Neural progenitor cell (in vitro differentiated cells): ENCODE measurements at regions not wholly inside any gene's neighbourhood (a gene's known extent, or its start where the extent isn't known, plus 50 kb on each side); places are given as distances from the start of the nearest gene placed in this dataset.

Experiments
- DNase-seq: peaks from one replicate; pipeline ENCODE4 v3.0.0-alpha.2; 2016; ENCODE audit warnings: low spot score
- H2AFZ ChIP-seq: fragments of 200-600 bp; sonication (generic); replicated peaks from 2 replicates; pipeline ENCODE4 v1.6.1; 2016; ENCODE audit warnings: antibody characterized with exemption
- H3F3A ChIP-seq: fragments of 200-600 bp; sonication (generic); 2 replicates; pipeline ENCODE4 v1.6.1; 2016; ENCODE audit warnings: antibody characterized with exemption, low read depth
- H3K27ac ChIP-seq: fragments of 200-600 bp; sonication (generic); 2 replicates; pipeline ENCODE4 v1.5.1; 2016; ENCODE audit warnings: mild to moderate bottlenecking
- H3K27me3 ChIP-seq: fragments of 200-600 bp; sonication (generic); 2 replicates; pipeline ENCODE4 v1.6.1; 2016; ENCODE audit warnings: mild to moderate bottlenecking, moderate library complexity
- H3K36me3 ChIP-seq: fragments of 200-600 bp; sonication (generic); 2 replicates; pipeline ENCODE4 v1.5.1; 2016
- H3K4me1 ChIP-seq: fragments of 200-600 bp; sonication (generic); 2 replicates; pipeline ENCODE4 v1.6.1; 2016; ENCODE audit warnings: mixed run types
- H3K4me2 ChIP-seq: fragments of 200-600 bp; sonication (generic); 2 replicates; pipeline ENCODE4 v1.6.1; 2016
- H3K4me3 ChIP-seq: fragments of 200-600 bp; sonication (generic); 2 replicates; pipeline ENCODE4 v1.5.1; 2016
- H3K79me2 ChIP-seq: fragments of 200-600 bp; sonication (generic); 2 replicates; pipeline ENCODE4 v1.6.1; 2016; ENCODE audit warnings: low read depth
- H3K9ac ChIP-seq: fragments of 200-600 bp; sonication (generic); 2 replicates; pipeline ENCODE4 v1.6.1; 2016
- H3K9me3 ChIP-seq: fragments of 200-600 bp; sonication (generic); 2 replicates; pipeline ENCODE4 v1.5.1; 2016; ENCODE audit warnings: low read depth
- H4K20me1 ChIP-seq: fragments of 200-600 bp; sonication (generic); 2 replicates; pipeline ENCODE4 v1.6.1; 2016; ENCODE audit warnings: low read depth
- H3K27ac Mint-ChIP-seq: 3 replicates; pipeline ENCODE4 v1.8.0; 2021; ENCODE audit warnings: mixed read lengths
- H3K27me3 Mint-ChIP-seq: 2 replicates; pipeline ENCODE4 v1.8.0; 2022; ENCODE audit warnings: low read depth, mild to moderate bottlenecking, inconsistent platforms, moderate library complexity, mixed read lengths; ENCODE audit not compliant: insufficient read depth
- H3K36me3 Mint-ChIP-seq: 3 replicates; pipeline ENCODE4 v1.8.0; 2021; ENCODE audit warnings: mixed read lengths
- H3K4me1 Mint-ChIP-seq: 3 replicates; pipeline ENCODE4 v1.8.0; 2021; ENCODE audit warnings: mixed read lengths
- H3K4me3 Mint-ChIP-seq: 3 replicates; pipeline ENCODE4 v1.8.0; 2021; ENCODE audit warnings: mild to moderate bottlenecking, moderate library complexity, mixed read lengths
- H3K9me3 Mint-ChIP-seq: 3 replicates; pipeline ENCODE4 v1.8.0; 2020; ENCODE audit warnings: mixed read lengths
- EZH2 ChIP-seq: fragments of 200-600 bp; sonication (generic); IDR thresholded peaks from 2 replicates; pipeline ENCODE4 v1.6.1; 2017; ENCODE audit warnings: antibody characterized with exemption, mild to moderate bottlenecking, moderate library complexity
- EZH2phosphoT487 ChIP-seq: fragments of 200-600 bp; sonication (generic); IDR thresholded peaks from 2 replicates; pipeline ENCODE4 v1.6.1; 2017; ENCODE audit warnings: antibody characterized with exemption
- TF ChIP-seq, protein P1 (sequence below): fragments of 200-600 bp; sonication (generic); IDR thresholded peaks from 2 replicates; pipeline ENCODE4 v1.5.1; 2017; ENCODE audit warnings: antibody characterized with exemption, mild to moderate bottlenecking

DNA sequence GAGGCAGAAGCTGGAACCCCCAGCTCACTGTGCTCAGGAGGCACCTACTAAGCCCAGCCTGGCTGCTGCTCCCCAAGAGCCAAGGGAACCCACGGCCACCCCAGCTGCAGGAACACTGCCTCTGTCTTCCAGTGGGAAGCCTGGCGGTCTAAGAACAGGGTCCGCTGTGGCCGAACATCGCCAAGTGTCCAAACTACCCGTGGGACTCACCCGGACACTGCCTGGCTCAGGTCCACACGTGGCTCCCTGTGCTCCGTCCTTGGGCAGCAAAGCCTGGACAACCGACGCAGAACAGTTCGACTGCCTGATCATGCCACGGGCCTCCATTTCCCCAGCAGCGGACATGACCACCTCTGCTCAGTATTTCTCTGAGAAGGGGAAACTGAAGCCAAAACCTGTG, 747.0 kb downstream of the BRD1 start:
- Histone ChIP-seq H3K4me3 (no peak overlapping the region), H3K4me1 (peaks cover 9% of the 10 kb centered on the region), H3K9me3 (no peaks in the 10 kb centered on the region), H4K20me1 (no peaks in the 10 kb centered on the region), H3K36me3 (no peaks in the 10 kb centered on the region), H3K27ac (no peak overlapping the region), H3F3A (no peaks in the 10 kb centered on the region), H3K27me3 (no peaks in the 10 kb centered on the region), H3K4me2 (no peak overlapping the region), H2AFZ (no peak overlapping the region), H3K79me2 (no peaks in the 10 kb centered on the region), H3K9ac (no peak overlapping the region)
- Mint-ChIP-seq H3K4me1 (no peaks in the 10 kb centered on the region), H3K36me3 (no peaks in the 10 kb centered on the region), H3K27me3 (peaks cover 5% of the 10 kb centered on the region), H3K9me3 (peaks cover 2% of the 10 kb centered on the region), H3K27ac (no peak overlapping the region), H3K4me3 (no peak overlapping the region)
- no peak for DNase-seq
- TF ChIP-seq EZH2phosphoT487 (no peak), EZH2 (no peak)
- TF ChIP-seq, protein P1, sequence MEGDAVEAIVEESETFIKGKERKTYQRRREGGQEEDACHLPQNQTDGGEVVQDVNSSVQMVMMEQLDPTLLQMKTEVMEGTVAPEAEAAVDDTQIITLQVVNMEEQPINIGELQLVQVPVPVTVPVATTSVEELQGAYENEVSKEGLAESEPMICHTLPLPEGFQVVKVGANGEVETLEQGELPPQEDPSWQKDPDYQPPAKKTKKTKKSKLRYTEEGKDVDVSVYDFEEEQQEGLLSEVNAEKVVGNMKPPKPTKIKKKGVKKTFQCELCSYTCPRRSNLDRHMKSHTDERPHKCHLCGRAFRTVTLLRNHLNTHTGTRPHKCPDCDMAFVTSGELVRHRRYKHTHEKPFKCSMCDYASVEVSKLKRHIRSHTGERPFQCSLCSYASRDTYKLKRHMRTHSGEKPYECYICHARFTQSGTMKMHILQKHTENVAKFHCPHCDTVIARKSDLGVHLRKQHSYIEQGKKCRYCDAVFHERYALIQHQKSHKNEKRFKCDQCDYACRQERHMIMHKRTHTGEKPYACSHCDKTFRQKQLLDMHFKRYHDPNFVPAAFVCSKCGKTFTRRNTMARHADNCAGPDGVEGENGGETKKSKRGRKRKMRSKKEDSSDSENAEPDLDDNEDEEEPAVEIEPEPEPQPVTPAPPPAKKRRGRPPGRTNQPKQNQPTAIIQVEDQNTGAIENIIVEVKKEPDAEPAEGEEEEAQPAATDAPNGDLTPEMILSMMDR = no peak

DNA sequence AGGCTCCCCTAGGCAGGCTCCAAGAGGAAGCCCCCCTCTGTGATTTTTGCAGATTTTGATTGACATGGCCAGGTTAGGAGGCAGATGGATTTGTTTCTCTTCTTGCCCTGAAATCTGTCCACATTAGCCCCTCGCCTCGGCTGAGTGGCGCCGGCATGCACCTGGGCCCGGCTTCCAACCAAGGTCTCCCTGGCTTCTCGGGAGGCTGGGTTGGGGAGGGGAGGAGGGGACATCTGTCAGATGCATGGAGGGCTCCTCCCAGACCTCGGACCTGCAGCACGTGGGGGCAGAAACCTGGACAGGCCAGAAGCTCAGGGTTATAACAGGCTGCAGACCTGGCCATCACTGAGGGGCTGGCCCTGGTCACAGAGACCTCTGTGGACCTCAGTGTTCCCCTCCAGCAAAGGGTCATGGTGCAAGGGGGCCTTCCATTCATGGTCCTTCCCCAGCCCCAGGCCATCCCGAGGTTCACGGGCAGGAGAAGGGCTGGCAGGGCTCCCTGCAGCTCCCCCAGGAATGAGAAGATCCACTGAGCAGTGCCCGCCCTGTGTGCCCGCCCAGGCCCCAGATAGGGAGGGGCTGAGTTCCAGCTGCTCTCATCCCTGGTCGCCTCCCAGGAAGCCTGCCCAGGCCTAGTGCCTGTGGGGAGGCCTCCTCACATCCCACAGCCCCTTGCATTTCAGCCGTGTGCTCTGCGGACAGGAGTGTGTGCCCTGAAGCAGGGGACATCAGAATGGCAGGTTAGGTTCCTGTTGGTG, 747.8 kb downstream of the BRD1 start:
- Mint-ChIP-seq H3K27ac (no peak overlapping the region), H3K9me3 (peaks cover 2% of the 10 kb centered on the region), H3K4me3 (no peak overlapping the region), H3K27me3 (peaks cover 5% of the 10 kb centered on the region), H3K36me3 (no peaks in the 10 kb centered on the region), H3K4me1 (no peaks in the 10 kb centered on the region)
- DNase-seq = no peak
- H4K20me1 ChIP-seq = no peaks in the 10 kb centered on the region
- no peaks in the 10 kb centered on the region for H3F3A ChIP-seq
- TF ChIP-seq EZH2phosphoT487 = no peak
- no peaks in the 10 kb centered on the region for H3K36me3 ChIP-seq
- H3K4me2 ChIP-seq = no peak overlapping the region
- no peaks in the 10 kb centered on the region for H3K27me3 ChIP-seq
- H3K9me3 ChIP-seq = no peaks in the 10 kb centered on the region
- H3K79me2 ChIP-seq = no peaks in the 10 kb centered on the region
- H3K9ac ChIP-seq = no peak overlapping the region
- no peak overlapping the region for H3K27ac ChIP-seq
- H3K4me3 ChIP-seq = no peak overlapping the region
- H2AFZ ChIP-seq = no peak overlapping the region
- peaks cover 9% of the 10 kb centered on the region for H3K4me1 ChIP-seq

DNA sequence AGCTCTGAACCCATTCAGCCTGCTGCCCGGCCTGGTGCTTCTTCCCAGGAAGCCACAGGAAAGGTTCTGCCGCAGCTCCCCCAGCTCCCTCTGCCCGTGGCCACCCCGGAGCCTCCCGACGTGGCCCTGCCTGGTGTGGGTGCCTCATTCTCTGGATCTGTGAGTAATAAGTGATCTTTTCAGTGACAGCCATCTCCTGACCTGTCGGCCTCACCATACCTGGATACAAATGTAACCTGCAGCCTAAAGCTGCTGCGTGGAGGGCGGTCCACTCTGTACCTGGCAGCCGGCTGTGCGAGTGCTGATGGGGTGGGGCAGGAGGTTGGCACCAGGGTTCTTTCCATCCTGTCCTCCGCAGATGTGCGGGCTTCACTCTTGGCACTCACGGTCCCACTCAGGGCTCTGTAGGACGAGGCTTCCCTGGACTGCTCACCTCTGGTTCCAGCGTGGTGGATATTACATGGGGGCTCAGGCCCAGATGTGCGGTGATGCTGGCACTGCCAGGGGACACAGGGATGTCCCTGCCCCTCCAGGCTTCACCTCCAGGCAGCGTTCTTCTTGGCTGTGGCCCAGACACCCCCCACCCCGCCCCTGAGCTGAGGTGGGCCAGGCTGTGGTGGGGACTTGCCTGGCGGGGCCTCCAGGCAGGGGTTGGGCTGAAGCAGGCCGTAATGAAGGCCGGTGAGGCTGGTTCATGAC, 748.5 kb downstream of the BRD1 start:
- H3K4me3 Mint-ChIP-seq = no peak overlapping the region
- no peaks in the 10 kb centered on the region for H3K4me1 Mint-ChIP-seq
- no peaks in the 10 kb centered on the region for H3F3A ChIP-seq
- H3K79me2 ChIP-seq = no peaks in the 10 kb centered on the region
- no peaks in the 10 kb centered on the region for H3K36me3 ChIP-seq
- no peak overlapping the region for H3K9ac ChIP-seq
- H3K27me3 Mint-ChIP-seq = peaks cover 3% of the 10 kb centered on the region
- H3K4me3 ChIP-seq = no peak overlapping the region
- TF ChIP-seq, protein P1 = no peak
- TF ChIP-seq EZH2 = no peak
- no peak for TF ChIP-seq EZH2phosphoT487
- H2AFZ ChIP-seq = no peak overlapping the region
- H3K4me2 ChIP-seq = no peak overlapping the region
- peaks cover 9% of the 10 kb centered on the region for H3K4me1 ChIP-seq
- H4K20me1 ChIP-seq = no peaks in the 10 kb centered on the region
- no peak overlapping the region for H3K27ac Mint-ChIP-seq
- DNase-seq = no peak
- no peaks in the 10 kb centered on the region for H3K36me3 Mint-ChIP-seq
- H3K9me3 ChIP-seq = no peaks in the 10 kb centered on the region
- no peaks in the 10 kb centered on the region for H3K27me3 ChIP-seq
- peaks cover 2% of the 10 kb centered on the region for H3K9me3 Mint-ChIP-seq
- no peak overlapping the region for H3K27ac ChIP-seq
